Activated naive CD8-positive, alpha-beta T cell treated with anti-CD3 and anti-CD28 coated beads, Interleukin-2, amount 10 ng/mL, durations not matched to agents 7 days and 5 days (primary cell): ENCODE measurements at regions not wholly inside any gene's neighbourhood (a gene's known extent, or its start where the extent isn't known, plus 50 kb on each side); places are given as distances from the start of the nearest gene placed in this dataset.
"Not testable (repeated sequence)": the region's sequence is repeated elsewhere in the genome, so short reads cannot be mapped to it uniquely, and the experiment has no call there.

Experiments used
- ATAC-seq: fragments of 150-1000 bp; cut with Tn5 transposase; one replicate; pipeline ENCODE4 v1.10.0; 2021; ENCODE audit warnings: low read depth, moderate library complexity
- POLR2A ChIA-PET: fragments of 350-600 bp; sonication (Branson Sonifier 250); formaldehyde crosslinking; loops from one replicate; lab custom pipeline; 2021; ENCODE audit warnings: antibody characterized with exemption; lab: Charles Lee
- DNase-seq: peaks from one replicate; pipeline ENCODE4 v3.0.0; 2021
- H3K27ac Mint-ChIP-seq: one replicate; pipeline ENCODE4 v1.8.0; 2022; ENCODE audit warnings: mild to moderate bottlenecking, mixed read lengths
- H3K27me3 Mint-ChIP-seq: one replicate; pipeline ENCODE4 v1.8.0; 2022; ENCODE audit warnings: mild to moderate bottlenecking, moderate library complexity, mixed read lengths
- H3K36me3 Mint-ChIP-seq: one replicate; pipeline ENCODE4 v1.8.0; 2021; ENCODE audit warnings: mild to moderate bottlenecking, mixed read lengths
- H3K4me1 Mint-ChIP-seq: one replicate; pipeline ENCODE4 v1.8.0; 2021; ENCODE audit warnings: mixed read lengths
- H3K4me3 Mint-ChIP-seq: one replicate; pipeline ENCODE4 v1.8.0; 2022; ENCODE audit warnings: mild to moderate bottlenecking, moderate library complexity, mixed read lengths
- H3K9me3 Mint-ChIP-seq: one replicate; pipeline ENCODE4 v1.8.0; 2021; ENCODE audit warnings: mixed read lengths

DNA sequence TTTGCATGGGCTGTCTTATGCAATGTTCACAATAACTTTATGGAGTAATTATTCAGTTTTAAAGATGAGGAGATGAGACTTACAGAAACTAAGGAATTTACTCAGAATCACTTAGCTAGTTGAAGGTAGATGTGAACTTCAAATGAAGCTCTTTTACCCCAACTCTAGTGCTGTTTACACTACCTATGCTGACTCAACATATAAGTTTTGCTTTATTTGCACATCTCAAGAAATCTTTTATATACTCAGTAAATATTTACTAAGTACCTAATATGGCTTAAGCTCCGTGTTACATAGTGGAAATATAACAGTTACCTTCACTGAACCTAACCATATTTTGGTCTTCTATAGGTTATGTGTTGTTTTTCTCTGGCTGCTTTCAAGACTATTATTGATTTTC, 293.2 kb downstream of the ANXA1 start:
- no peak overlapping the region for H3K4me3 Mint-ChIP-seq
- no peaks in the 10 kb centered on the region for H3K9me3 Mint-ChIP-seq
- no peaks in the 10 kb centered on the region for H3K4me1 Mint-ChIP-seq
- H3K27me3 Mint-ChIP-seq: no peaks in the 10 kb centered on the region
- no peaks in the 10 kb centered on the region for H3K36me3 Mint-ChIP-seq
- ATAC-seq (no peak), DNase-seq (no peak)
- POLR2A ChIA-PET: no interaction called here
- H3K27ac Mint-ChIP-seq: no peak overlapping the region

DNA sequence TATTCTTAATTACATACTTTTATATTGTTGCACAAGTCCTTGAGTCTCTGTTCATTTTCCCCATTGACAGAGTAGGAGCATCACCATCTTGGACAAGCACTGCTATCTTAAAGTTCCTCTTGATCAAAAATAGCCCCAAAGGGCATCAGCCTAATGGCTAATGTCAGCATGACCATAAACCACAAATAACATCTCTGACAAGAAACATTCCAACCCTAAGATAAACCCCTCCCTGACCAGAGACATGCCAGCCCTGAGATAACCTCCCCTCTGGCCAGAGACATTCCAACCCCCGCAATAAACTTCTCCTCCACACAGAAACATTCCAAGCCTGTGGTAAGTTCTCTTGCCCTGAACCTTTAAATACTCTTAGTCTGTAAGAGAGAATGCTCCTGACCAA, 293.7 kb downstream of the ANXA1 start:
- H3K36me3 Mint-ChIP-seq, H3K27ac Mint-ChIP-seq, H3K4me3 Mint-ChIP-seq, ATAC-seq, POLR2A ChIA-PET, H3K27me3 Mint-ChIP-seq, H3K4me1 Mint-ChIP-seq, H3K9me3 Mint-ChIP-seq, DNase-seq: not testable (repeated sequence)

DNA sequence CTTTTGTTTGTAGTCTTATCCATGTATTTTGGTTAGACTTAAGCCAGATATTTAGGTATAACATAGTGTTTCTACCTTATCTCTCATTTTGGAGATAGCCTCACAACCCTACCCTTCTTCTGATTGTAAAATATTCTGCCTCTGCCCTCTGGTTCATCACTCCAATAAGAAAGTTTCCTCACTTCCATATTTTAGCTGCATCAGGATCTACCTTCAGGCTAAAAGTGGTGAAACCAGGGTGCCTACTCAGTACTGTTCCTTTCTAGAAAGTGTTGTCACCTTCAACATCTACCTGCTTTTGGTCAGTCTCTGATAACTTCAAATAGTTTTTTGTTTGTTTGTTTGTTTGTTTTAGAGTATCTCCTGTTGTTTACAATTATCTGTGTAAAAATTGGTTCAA, 294.6 kb downstream of the ANXA1 start:
- POLR2A ChIA-PET: no interaction called here
- H3K27ac Mint-ChIP-seq: no peak overlapping the region
- no peak for ATAC-seq
- H3K9me3 Mint-ChIP-seq: no peaks in the 10 kb centered on the region
- DNase-seq: no peak
- H3K27me3 Mint-ChIP-seq: no peaks in the 10 kb centered on the region
- H3K36me3 Mint-ChIP-seq: no peaks in the 10 kb centered on the region
- H3K4me1 Mint-ChIP-seq: no peaks in the 10 kb centered on the region
- H3K4me3 Mint-ChIP-seq: no peak overlapping the region

DNA sequence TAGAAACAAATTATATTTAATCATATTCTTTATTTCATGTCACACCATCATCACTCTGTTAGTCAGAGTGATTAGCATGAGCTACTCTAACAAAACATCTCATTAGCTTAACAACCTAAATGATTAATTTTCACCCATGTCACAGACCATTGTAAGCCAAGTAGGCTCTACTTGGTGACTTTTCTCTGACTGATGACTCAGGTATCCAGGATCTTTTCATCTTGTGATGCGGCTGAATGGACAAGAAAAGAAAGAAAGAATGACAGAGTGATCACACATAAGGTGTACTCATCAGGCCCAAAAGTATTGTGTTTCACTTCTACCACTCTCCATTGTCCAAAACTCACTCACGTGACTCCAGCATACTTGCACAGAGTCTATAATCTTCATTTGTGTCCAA, 299.3 kb downstream of the ANXA1 start:
- POLR2A ChIA-PET: no interaction called here
- no peaks in the 10 kb centered on the region for H3K9me3 Mint-ChIP-seq
- DNase-seq (no peak), ATAC-seq (no peak)
- H3K36me3 Mint-ChIP-seq: no peaks in the 10 kb centered on the region
- no peak overlapping the region for H3K4me3 Mint-ChIP-seq
- no peaks in the 10 kb centered on the region for H3K27me3 Mint-ChIP-seq
- H3K4me1 Mint-ChIP-seq: no peaks in the 10 kb centered on the region
- H3K27ac Mint-ChIP-seq: no peak overlapping the region

DNA sequence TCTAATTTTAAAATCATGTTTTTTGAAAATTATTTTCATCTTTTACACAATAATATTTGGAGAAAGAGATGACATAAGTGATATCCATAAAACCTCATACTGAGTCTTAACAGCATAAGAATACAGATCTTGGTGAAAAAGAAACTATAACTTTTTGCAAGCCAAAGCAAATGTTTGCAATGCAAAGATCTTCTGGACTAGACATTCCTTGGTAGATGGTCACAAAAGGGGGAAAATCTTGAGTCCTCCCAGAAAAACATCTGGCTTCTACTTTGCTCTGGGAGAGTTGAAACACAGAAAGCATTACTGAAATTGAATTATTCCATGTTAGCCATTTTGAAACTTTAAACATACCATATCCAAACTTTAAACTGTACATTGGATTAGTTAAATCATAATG, 308.2 kb downstream of the ANXA1 start:
- POLR2A ChIA-PET: no interaction called here
- no peak for DNase-seq
- ATAC-seq: no peak
- no peak overlapping the region for H3K27ac Mint-ChIP-seq
- H3K9me3 Mint-ChIP-seq: no peaks in the 10 kb centered on the region
- H3K4me3 Mint-ChIP-seq: no peak overlapping the region
- H3K36me3 Mint-ChIP-seq: no peaks in the 10 kb centered on the region
- no peaks in the 10 kb centered on the region for H3K4me1 Mint-ChIP-seq
- H3K27me3 Mint-ChIP-seq: no peaks in the 10 kb centered on the region

DNA sequence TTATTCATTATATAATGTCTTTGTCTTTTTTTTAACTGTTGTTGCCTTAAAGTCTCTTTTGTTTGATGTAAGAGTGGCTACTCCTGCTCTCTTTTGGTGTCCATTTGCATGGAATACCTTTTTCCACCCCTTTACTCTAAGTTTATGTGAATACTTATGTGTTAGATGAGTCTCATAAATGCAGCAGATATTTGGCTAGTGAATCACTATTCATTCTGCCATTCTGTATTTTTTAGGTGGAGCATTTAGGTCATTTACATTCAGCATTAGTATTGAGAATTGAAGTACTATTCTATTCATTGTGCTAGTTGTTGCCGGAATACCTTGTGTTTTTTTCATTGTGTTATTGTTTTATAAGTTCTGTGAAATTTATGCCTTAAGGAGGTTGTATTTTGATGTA, 317.1 kb downstream of the ANXA1 start:
- Mint-ChIP-seq H3K4me1 (no peaks in the 10 kb centered on the region), H3K27ac (no peak overlapping the region), H3K27me3 (no peaks in the 10 kb centered on the region), H3K4me3 (no peak overlapping the region), H3K36me3 (no peaks in the 10 kb centered on the region), H3K9me3 (no peaks in the 10 kb centered on the region)
- POLR2A ChIA-PET: no interaction called here
- ATAC-seq (no peak), DNase-seq (no peak)

DNA sequence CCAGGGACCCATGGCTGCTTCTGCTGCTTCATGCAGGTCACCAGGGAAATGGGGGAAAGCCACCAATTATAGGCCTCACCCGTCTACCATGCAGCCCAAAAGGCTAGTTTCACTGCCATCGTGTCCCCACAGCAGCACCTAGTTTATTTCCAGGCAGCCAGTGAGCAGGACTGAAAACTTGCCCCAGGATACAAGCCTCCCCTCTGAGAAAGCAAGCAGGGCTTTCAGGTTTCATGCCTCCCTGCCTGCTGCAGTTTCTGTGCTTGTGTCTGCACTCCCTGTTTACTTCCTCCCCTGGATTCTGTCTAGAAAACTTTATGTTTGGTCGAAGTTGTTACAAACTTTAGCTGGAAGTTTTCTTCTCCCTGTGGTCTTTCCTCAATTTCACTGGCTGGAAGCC, 319.1 kb downstream of the ANXA1 start:
- ATAC-seq (no peak), DNase-seq (no peak)
- H3K4me1 Mint-ChIP-seq: no peaks in the 10 kb centered on the region
- POLR2A ChIA-PET: no interaction called here
- no peaks in the 10 kb centered on the region for H3K36me3 Mint-ChIP-seq
- H3K4me3 Mint-ChIP-seq: no peak overlapping the region
- H3K9me3 Mint-ChIP-seq: peaks cover 5% of the 10 kb centered on the region
- H3K27me3 Mint-ChIP-seq: no peaks in the 10 kb centered on the region
- H3K27ac Mint-ChIP-seq: no peak overlapping the region

DNA sequence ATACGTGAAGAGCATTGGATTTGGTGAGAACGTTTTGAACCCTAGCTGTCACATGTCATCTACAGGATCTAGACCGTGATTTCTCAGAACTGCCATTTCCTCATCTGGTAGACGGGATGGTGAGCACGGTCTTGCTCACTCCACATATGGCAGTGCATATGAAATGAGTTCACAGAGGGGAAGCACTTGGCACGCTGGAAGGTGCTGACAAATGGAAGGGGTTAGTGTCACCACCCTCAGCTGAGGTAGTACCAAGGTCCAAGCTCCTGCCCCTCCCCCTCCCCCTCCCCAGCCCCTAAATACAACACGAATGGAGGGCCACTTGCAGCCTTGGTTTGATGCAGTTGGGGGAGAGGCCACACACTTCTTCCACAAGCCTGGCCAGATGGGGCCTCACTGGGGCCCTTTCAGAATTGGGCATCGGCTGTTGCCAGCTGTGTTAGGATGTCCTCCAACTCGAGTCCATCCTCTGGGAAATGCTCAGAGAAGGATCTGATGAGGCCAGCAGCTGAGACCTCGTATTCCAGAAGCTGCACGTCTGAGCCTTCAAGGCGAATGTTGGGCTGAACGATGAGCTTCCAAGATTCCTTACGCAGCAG, 322.4 kb downstream of the ANXA1 start:
- no peaks in the 10 kb centered on the region for H3K27me3 Mint-ChIP-seq
- H3K4me1 Mint-ChIP-seq: no peaks in the 10 kb centered on the region
- POLR2A ChIA-PET: no interaction called here
- no peak overlapping the region for H3K4me3 Mint-ChIP-seq
- DNase-seq (no peak), ATAC-seq (no peak)
- H3K36me3 Mint-ChIP-seq: no peaks in the 10 kb centered on the region
- H3K9me3 Mint-ChIP-seq: peaks cover 5% of the 10 kb centered on the region
- no peak overlapping the region for H3K27ac Mint-ChIP-seq

DNA sequence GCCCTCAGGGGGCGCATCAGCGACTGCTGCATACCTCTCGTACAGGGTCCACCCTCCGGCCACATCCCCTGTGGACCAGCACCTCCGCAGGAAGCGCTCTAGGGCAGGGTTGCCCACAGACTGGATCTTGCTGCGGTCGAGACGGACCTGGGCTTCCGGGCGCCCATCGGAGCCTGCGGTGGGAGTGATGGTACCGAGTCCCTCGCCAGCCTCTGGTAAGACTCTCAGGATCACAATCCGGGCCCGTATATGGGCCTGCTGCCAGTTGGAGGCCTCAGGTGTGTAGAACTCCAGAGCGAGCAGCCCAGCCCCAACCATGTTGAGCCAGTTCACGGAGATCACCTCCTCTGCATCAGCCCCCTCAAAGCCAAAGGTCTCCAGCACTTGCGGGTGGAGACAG, 323.0 kb downstream of the ANXA1 start:
- Mint-ChIP-seq H3K36me3 (no peaks in the 10 kb centered on the region), H3K4me3 (no peak overlapping the region), H3K27ac (no peak overlapping the region), H3K9me3 (peaks cover 5% of the 10 kb centered on the region), H3K4me1 (no peaks in the 10 kb centered on the region), H3K27me3 (no peaks in the 10 kb centered on the region)
- ATAC-seq: no peak
- POLR2A ChIA-PET: no interaction called here
- no peak for DNase-seq

DNA sequence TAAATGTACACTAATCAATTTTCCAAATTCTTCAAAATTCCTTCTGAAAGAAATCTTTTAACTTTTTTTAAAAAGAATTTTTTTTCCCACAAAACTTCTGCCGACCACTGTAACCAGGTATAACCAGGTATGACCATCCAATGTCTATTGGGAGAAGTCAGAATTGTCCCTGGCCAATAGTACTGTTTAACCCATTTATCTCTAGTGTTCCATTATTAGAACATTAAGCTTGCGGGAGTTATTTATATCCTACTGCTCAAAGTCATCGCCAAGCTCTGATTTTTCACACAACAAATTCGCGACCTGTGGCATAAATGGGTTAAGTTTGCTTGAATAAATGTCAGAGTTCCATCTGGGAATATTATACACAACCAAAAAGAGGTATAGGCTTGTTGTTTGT, 343.2 kb downstream of the ANXA1 start:
- DNase-seq (no peak), ATAC-seq (no peak)
- Mint-ChIP-seq H3K4me3 (no peak overlapping the region), H3K4me1 (no peaks in the 10 kb centered on the region), H3K9me3 (no peaks in the 10 kb centered on the region), H3K27me3 (no peaks in the 10 kb centered on the region), H3K36me3 (no peaks in the 10 kb centered on the region), H3K27ac (no peak overlapping the region)
- POLR2A ChIA-PET: no interaction called here

DNA sequence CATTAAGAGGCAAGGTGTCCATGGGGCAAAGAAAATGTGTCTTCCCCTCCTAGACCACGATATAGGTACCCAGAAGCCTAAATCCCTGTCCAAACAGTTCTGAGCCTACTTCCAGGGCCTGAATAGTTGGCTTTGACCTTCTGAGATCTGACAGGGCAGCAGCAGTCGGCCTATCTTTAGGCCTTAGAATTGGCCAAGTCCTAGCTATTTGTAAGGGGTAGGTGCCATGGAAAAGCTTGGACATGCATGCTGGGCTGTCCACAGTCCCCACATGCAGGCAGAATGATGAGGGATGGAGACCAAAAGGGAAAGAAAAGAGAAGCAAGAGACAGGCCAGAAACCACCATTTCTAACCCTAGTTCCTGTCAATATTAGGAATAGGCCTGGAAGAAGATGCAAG, 346.1 kb downstream of the ANXA1 start:
- Mint-ChIP-seq H3K9me3 (no peaks in the 10 kb centered on the region), H3K4me1 (no peaks in the 10 kb centered on the region), H3K27me3 (no peaks in the 10 kb centered on the region), H3K36me3 (no peaks in the 10 kb centered on the region), H3K27ac (no peak overlapping the region), H3K4me3 (no peak overlapping the region)
- DNase-seq (no peak), ATAC-seq (no peak)
- POLR2A ChIA-PET: no interaction called here

DNA sequence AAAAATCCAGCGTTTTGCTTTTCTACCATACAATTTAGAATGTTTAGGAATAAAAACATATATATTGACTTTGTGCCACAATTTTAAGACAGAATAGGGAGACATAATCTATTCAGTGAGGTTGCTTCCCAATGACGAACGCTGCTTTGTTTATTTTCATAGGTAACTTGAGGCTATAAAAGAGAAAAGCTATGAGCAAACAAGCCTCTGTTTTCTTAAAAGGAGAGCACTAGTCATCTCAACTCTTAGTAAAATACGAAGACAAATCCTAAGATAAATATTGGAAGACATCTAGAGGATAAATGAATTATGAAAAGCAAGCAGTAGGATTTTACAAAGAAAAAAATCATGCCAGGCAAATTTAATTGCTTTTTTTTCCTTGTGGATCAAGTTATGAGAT, 363.6 kb downstream of the ANXA1 start:
- no peak for ATAC-seq
- Mint-ChIP-seq H3K4me3 (no peak overlapping the region), H3K27ac (no peak overlapping the region), H3K9me3 (no peaks in the 10 kb centered on the region), H3K4me1 (no peaks in the 10 kb centered on the region), H3K27me3 (peaks cover 2% of the 10 kb centered on the region), H3K36me3 (no peaks in the 10 kb centered on the region)
- DNase-seq: no peak
- POLR2A ChIA-PET: no interaction called here

DNA sequence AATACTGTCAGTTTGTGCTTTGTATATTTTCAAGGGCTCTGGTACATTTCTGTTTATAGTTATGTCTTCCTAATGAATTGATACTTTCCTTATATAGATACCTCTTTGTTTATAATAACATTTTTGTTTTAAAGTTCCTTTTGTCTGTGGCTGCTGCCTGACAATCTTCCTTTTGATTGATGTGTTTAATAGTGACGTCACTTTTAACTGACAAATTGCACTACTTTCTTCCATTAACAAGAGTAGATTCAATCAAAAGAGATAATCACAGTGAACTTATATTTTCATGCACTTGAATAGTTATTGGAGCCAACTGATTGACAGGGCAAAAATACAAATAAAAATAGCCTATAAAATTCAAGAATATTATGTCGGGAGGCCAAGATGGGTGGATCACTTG, 371.7 kb downstream of the ANXA1 start:
- Mint-ChIP-seq H3K4me1 (no peaks in the 10 kb centered on the region), H3K9me3 (no peaks in the 10 kb centered on the region), H3K27ac (no peak overlapping the region), H3K27me3 (no peaks in the 10 kb centered on the region), H3K4me3 (no peak overlapping the region), H3K36me3 (no peaks in the 10 kb centered on the region)
- no peak for ATAC-seq
- no peak for DNase-seq
- POLR2A ChIA-PET: no interaction called here

DNA sequence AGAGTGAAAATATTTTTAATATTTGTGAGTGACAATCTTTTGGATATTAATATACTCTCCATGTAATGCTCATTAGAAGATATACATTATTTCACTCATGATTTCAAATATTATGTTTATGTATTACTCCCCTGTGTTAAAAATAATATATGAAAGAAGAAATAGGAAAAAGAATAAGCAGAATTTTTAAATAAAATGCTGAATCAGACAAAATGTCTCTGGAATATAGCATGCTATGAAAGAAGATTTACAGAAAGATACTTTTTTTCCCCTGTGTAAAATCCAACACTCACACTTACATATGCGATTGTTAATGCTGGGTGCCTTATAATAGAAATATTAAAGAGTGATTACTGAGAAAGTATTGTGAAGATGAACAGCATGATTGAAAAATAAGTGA, 373.7 kb downstream of the ANXA1 start:
- POLR2A ChIA-PET: no interaction called here
- Mint-ChIP-seq H3K4me3 (no peak overlapping the region), H3K9me3 (no peaks in the 10 kb centered on the region), H3K4me1 (no peaks in the 10 kb centered on the region), H3K36me3 (no peaks in the 10 kb centered on the region), H3K27ac (no peak overlapping the region), H3K27me3 (no peaks in the 10 kb centered on the region)
- ATAC-seq (no peak), DNase-seq (no peak)

DNA sequence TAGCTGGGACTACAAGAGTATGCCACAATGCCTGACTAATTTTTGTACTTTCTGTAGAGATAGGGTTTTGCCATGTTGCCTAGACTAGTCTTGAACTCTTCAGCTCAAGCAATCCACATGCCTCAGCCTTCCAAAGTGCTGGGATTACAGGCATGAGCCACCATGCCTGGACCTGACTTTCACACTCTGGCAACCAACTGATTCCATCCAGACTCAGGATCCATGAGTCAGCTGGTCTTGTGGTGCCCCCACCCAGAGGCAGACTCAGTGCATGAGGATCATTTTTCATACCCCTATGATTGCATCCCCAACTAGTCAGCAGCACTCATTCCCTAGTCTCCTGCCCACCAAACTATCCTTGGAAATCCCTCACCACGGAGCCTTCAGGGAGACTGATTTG, 375.9 kb downstream of the ANXA1 start:
- Mint-ChIP-seq H3K4me1 (no peaks in the 10 kb centered on the region), H3K27ac (no peak overlapping the region), H3K4me3 (no peak overlapping the region), H3K9me3 (no peaks in the 10 kb centered on the region), H3K36me3 (no peaks in the 10 kb centered on the region), H3K27me3 (no peaks in the 10 kb centered on the region)
- DNase-seq (no peak), ATAC-seq (no peak)
- POLR2A ChIA-PET: no interaction called here
